ENCODE measurements at regions not wholly inside any gene's neighbourhood (a gene's known extent, or its start where the extent isn't known, plus 50 kb on each side); places are given as distances from the start of the nearest gene placed in this dataset.

DNA sequence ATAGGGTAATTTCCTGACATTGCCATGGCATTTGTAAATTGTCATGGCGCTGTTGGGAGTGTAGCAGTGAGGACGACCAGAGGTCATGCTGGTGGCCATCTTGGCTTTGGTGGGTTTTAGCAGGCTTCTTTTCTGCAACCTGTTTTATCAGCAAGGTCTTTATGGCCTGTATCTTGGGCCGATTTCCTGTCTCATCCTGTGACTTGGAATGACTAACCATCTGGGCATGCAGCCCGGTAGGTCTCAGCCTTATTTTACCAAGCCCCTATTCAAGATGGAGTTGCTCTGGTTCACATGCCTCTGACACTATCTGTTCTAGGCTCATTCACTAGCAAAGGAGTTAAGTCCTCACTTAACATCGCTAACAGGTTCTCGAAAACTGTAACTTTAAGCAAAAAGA, 1374.2 kb downstream of the FAM181B start (continued):
- TF ChIP-seq, protein P1, sequence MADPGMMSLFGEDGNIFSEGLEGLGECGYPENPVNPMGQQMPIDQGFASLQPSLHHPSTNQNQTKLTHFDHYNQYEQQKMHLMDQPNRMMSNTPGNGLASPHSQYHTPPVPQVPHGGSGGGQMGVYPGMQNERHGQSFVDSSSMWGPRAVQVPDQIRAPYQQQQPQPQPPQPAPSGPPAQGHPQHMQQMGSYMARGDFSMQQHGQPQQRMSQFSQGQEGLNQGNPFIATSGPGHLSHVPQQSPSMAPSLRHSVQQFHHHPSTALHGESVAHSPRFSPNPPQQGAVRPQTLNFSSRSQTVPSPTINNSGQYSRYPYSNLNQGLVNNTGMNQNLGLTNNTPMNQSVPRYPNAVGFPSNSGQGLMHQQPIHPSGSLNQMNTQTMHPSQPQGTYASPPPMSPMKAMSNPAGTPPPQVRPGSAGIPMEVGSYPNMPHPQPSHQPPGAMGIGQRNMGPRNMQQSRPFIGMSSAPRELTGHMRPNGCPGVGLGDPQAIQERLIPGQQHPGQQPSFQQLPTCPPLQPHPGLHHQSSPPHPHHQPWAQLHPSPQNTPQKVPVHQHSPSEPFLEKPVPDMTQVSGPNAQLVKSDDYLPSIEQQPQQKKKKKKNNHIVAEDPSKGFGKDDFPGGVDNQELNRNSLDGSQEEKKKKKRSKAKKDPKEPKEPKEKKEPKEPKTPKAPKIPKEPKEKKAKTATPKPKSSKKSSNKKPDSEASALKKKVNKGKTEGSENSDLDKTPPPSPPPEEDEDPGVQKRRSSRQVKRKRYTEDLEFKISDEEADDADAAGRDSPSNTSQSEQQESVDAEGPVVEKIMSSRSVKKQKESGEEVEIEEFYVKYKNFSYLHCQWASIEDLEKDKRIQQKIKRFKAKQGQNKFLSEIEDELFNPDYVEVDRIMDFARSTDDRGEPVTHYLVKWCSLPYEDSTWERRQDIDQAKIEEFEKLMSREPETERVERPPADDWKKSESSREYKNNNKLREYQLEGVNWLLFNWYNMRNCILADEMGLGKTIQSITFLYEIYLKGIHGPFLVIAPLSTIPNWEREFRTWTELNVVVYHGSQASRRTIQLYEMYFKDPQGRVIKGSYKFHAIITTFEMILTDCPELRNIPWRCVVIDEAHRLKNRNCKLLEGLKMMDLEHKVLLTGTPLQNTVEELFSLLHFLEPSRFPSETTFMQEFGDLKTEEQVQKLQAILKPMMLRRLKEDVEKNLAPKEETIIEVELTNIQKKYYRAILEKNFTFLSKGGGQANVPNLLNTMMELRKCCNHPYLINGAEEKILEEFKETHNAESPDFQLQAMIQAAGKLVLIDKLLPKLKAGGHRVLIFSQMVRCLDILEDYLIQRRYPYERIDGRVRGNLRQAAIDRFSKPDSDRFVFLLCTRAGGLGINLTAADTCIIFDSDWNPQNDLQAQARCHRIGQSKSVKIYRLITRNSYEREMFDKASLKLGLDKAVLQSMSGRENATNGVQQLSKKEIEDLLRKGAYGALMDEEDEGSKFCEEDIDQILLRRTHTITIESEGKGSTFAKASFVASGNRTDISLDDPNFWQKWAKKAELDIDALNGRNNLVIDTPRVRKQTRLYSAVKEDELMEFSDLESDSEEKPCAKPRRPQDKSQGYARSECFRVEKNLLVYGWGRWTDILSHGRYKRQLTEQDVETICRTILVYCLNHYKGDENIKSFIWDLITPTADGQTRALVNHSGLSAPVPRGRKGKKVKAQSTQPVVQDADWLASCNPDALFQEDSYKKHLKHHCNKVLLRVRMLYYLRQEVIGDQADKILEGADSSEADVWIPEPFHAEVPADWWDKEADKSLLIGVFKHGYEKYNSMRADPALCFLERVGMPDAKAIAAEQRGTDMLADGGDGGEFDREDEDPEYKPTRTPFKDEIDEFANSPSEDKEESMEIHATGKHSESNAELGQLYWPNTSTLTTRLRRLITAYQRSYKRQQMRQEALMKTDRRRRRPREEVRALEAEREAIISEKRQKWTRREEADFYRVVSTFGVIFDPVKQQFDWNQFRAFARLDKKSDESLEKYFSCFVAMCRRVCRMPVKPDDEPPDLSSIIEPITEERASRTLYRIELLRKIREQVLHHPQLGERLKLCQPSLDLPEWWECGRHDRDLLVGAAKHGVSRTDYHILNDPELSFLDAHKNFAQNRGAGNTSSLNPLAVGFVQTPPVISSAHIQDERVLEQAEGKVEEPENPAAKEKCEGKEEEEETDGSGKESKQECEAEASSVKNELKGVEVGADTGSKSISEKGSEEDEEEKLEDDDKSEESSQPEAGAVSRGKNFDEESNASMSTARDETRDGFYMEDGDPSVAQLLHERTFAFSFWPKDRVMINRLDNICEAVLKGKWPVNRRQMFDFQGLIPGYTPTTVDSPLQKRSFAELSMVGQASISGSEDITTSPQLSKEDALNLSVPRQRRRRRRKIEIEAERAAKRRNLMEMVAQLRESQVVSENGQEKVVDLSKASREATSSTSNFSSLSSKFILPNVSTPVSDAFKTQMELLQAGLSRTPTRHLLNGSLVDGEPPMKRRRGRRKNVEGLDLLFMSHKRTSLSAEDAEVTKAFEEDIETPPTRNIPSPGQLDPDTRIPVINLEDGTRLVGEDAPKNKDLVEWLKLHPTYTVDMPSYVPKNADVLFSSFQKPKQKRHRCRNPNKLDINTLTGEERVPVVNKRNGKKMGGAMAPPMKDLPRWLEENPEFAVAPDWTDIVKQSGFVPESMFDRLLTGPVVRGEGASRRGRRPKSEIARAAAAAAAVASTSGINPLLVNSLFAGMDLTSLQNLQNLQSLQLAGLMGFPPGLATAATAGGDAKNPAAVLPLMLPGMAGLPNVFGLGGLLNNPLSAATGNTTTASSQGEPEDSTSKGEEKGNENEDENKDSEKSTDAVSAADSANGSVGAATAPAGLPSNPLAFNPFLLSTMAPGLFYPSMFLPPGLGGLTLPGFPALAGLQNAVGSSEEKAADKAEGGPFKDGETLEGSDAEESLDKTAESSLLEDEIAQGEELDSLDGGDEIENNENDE (IDR thresholded peaks at IDR 0.05; ENCODE audit: insufficient replicate concordance, low read length), result no peak
- TF ChIP-seq EGR1 (IDR thresholded peaks at IDR 0.05; ENCODE audit: borderline replicate concordance, low read depth, low read length), result no peak
- no peak for TF ChIP-seq ZNF274 (IDR thresholded peaks at IDR 0.05; ENCODE audit: borderline replicate concordance, extremely low read depth, low read length)
- no peak for TF ChIP-seq KDM4A (IDR thresholded peaks at IDR 0.05; ENCODE audit: low read depth, low read length, severe bottlenecking)

Data from H1 (cell line).